ENCODE measurements at regions not wholly inside any gene's neighbourhood (a gene's known extent, or its start where the extent isn't known, plus 50 kb on each side); places are given as distances from the start of the nearest gene placed in this dataset.
"Not testable (repeated sequence)": the region's sequence is repeated elsewhere in the genome, so short reads cannot be mapped to it uniquely, and the experiment has no call there.

DNA sequence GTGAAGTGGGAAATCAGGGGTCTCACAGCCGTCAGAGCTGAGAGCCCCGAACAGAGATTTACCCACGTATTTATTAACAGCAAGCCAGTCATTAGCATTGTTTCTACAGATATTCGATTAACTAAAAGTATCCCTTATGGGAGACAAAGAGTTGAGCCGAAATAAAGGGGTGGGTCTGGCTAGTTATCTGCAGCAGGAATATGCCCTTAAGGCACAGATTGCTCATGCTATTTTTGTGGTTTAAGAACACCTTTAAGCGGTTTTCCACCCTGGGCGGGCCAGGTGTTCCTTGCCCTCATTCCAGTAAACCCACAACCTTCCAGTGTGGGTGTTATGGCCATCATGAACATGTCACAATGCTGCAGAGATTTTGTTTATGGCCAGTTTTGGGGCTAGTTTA, 1012.9 kb downstream of the DIPK2A start:
- H3K4me1 ChIP-seq (ENCODE audit: control insufficient read depth, insufficient read depth, low read length); H3K4me3 ChIP-seq (ENCODE audit: low read length); H3K36me3 ChIP-seq (ENCODE audit: control insufficient read depth, insufficient read depth, low read length); H3K27ac ChIP-seq (ENCODE audit: low read depth, low read length); H3K9ac ChIP-seq (ENCODE audit: low read length); H3K27me3 ChIP-seq (ENCODE audit: control insufficient read depth, insufficient read depth, low read length): not testable (repeated sequence)

DNA sequence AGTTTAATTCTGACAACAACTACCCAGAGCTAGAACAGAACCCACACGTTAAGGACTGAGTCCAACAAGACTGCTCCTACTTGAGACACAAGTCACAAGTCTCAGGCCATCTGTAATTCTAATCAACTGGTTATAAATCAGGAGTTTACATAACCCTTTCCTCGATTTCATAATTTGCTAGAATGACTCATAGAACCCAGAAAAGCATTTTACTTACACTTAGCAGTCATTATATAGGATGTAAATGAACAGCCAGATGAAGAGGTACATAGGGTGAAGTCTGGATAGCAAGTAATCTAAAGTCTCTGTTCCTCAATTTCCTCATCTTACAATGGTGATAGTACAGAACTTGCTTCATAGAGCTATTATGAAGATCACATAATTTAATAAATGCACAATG, 1018.2 kb downstream of the DIPK2A start:
- no peak overlapping the region for H3K27ac ChIP-seq (ENCODE audit: low read depth, low read length)
- H3K27me3 ChIP-seq (ENCODE audit: control insufficient read depth, insufficient read depth, low read length), result no peaks in the 10 kb centered on the region
- H3K9ac ChIP-seq (ENCODE audit: low read length), result no peak overlapping the region
- H3K36me3 ChIP-seq (ENCODE audit: control insufficient read depth, insufficient read depth, low read length), result no peaks in the 10 kb centered on the region
- H3K4me1 ChIP-seq (ENCODE audit: control insufficient read depth, insufficient read depth, low read length), result no peaks in the 10 kb centered on the region
- H3K4me3 ChIP-seq (ENCODE audit: low read length), result no peak overlapping the region

DNA sequence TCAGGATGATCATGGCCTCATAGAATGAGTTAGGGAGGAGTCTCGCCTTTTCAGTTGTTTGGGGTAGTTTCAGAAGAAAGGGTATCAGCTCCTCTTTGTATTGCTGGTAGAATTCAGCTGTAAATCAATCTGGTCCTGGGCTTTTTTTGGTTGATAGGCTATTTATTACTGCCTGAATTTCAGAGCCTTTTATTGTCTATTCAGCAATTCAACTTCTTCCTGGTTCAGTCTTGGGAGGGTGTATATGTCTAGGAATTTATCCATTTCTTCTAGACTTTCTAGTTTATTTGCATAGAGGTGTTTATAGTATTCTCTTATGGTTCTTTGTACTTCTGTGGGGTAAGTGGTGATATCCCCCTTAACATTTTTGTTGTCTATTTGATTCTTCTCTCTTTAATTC, 1024.2 kb downstream of the DIPK2A start:
- Histone ChIP-seq H3K4me1 (ENCODE audit: control insufficient read depth, insufficient read depth, low read length) (no peaks in the 10 kb centered on the region), H3K27ac (ENCODE audit: low read depth, low read length) (no peak overlapping the region), H3K4me3 (ENCODE audit: low read length) (no peak overlapping the region), H3K36me3 (ENCODE audit: control insufficient read depth, insufficient read depth, low read length) (no peaks in the 10 kb centered on the region), H3K9ac (ENCODE audit: low read length) (no peak overlapping the region), H3K27me3 (ENCODE audit: control insufficient read depth, insufficient read depth, low read length) (no peaks in the 10 kb centered on the region)

DNA sequence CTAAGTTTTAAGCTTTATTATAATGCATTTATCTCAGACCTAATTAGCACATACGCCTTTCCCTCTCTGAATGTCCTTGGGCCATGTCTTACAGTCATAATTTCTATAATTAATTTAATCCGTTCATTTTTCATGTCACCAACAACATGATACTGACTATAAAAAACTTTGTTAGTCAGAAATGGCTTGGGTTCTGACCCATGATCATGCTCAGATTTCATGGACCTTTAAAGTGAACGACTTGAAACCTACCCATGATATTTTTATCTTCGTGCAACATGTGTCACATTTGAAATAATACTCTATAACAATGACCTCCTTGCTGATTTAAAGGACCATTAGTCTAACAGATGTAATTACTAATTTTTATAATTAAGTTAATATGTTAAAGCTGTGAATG, 1033.8 kb downstream of the DIPK2A start:
- no peaks in the 10 kb centered on the region for H3K36me3 ChIP-seq (ENCODE audit: control insufficient read depth, insufficient read depth, low read length)
- no peak overlapping the region for H3K9ac ChIP-seq (ENCODE audit: low read length)
- no peak overlapping the region for H3K4me3 ChIP-seq (ENCODE audit: low read length)
- no peak overlapping the region for H3K27ac ChIP-seq (ENCODE audit: low read depth, low read length)
- H3K27me3 ChIP-seq (ENCODE audit: control insufficient read depth, insufficient read depth, low read length), result no peaks in the 10 kb centered on the region
- no peaks in the 10 kb centered on the region for H3K4me1 ChIP-seq (ENCODE audit: control insufficient read depth, insufficient read depth, low read length)

DNA sequence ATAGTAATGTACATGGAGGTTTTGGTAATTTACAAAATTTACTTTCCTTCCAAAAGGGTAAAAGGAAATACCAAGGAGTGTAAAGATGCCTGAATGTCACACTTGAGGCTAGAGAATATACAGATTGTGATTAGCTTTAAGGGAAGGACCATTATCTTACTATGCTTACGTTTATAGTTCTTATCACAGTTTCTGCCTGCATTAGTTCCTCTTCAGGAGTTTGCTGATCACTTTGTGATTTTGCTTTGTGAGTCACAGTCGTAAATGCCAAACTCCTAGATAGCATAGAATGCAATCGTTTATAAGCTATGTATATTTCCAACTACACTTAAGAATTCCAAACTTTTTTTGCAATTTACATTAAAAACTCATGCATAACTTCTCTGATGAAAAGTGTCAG, 1034.6 kb downstream of the DIPK2A start:
- no peaks in the 10 kb centered on the region for H3K27me3 ChIP-seq (ENCODE audit: control insufficient read depth, insufficient read depth, low read length)
- no peaks in the 10 kb centered on the region for H3K4me1 ChIP-seq (ENCODE audit: control insufficient read depth, insufficient read depth, low read length)
- no peaks in the 10 kb centered on the region for H3K36me3 ChIP-seq (ENCODE audit: control insufficient read depth, insufficient read depth, low read length)
- no peak overlapping the region for H3K27ac ChIP-seq (ENCODE audit: low read depth, low read length)
- no peak overlapping the region for H3K4me3 ChIP-seq (ENCODE audit: low read length)
- no peak overlapping the region for H3K9ac ChIP-seq (ENCODE audit: low read length)

DNA sequence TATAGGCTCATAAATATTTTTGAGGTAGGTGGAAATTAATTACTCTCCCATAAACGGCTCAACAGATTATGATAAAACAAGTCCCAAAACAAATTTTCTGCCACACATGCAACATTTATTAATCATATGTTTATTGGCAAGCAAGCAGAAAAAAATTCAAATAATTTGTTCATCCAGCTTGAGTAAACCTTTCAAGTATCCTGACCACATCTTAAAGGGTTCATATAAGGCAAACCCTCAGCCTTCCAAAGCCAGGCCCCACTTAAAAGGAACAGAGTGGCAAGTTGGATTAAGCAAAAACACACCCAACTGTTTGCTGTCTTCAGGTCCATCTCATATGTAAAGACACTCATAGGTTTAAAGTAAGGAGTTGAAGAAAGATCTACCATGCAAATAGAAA, 1042.3 kb downstream of the DIPK2A start:
- no peak overlapping the region for H3K27ac ChIP-seq (ENCODE audit: low read depth, low read length)
- H3K36me3 ChIP-seq (ENCODE audit: control insufficient read depth, insufficient read depth, low read length), result no peaks in the 10 kb centered on the region
- H3K4me1 ChIP-seq (ENCODE audit: control insufficient read depth, insufficient read depth, low read length), result no peaks in the 10 kb centered on the region
- no peak overlapping the region for H3K9ac ChIP-seq (ENCODE audit: low read length)
- H3K27me3 ChIP-seq (ENCODE audit: control insufficient read depth, insufficient read depth, low read length), result no peaks in the 10 kb centered on the region
- H3K4me3 ChIP-seq (ENCODE audit: low read length), result no peak overlapping the region

DNA sequence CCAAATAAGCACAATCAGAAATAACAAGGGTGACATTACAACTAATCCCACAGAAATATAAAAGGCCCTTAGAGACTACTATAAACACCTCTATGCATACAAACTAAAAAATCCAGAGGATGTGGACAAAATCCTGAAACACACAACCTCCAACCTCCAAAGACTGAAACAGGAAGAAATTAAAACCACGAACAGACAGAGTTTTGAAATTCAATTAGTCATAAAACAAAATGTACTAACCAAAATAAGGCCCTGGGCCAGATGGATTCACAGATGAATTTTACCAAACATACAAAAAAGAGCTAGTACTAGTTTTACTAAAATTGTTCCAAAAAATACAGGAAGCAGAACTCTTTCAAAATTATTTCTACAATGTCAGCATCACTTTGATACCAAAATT, 1043.6 kb downstream of the DIPK2A start:
- H3K27ac ChIP-seq (ENCODE audit: low read depth, low read length), result no peak overlapping the region
- H3K9ac ChIP-seq (ENCODE audit: low read length), result no peak overlapping the region
- no peaks in the 10 kb centered on the region for H3K36me3 ChIP-seq (ENCODE audit: control insufficient read depth, insufficient read depth, low read length)
- no peak overlapping the region for H3K4me3 ChIP-seq (ENCODE audit: low read length)
- no peaks in the 10 kb centered on the region for H3K4me1 ChIP-seq (ENCODE audit: control insufficient read depth, insufficient read depth, low read length)
- no peaks in the 10 kb centered on the region for H3K27me3 ChIP-seq (ENCODE audit: control insufficient read depth, insufficient read depth, low read length)

DNA sequence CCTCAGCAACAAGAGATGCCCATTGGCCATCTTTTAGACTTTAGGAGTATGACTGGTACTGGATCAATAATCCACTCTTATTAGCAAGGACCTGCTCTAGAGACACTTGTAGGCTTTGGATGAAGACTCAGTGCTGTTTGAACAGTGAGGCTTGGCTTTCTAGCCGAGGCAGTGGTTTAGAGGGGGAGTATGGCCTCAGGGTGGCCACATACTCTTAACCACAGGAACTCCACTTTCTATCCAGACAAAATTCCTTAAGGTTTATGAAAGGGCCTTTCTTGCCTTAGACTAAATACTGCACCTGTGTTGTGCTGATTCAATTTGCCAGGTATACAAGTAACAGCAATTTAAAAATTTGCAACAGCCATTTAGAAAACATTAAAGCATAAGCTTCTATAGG, 1046.3 kb downstream of the DIPK2A start:
- Histone ChIP-seq H3K36me3 (ENCODE audit: control insufficient read depth, insufficient read depth, low read length) (no peaks in the 10 kb centered on the region), H3K4me3 (ENCODE audit: low read length) (no peak overlapping the region), H3K4me1 (ENCODE audit: control insufficient read depth, insufficient read depth, low read length) (no peaks in the 10 kb centered on the region), H3K27ac (ENCODE audit: low read depth, low read length) (no peak overlapping the region), H3K27me3 (ENCODE audit: control insufficient read depth, insufficient read depth, low read length) (no peaks in the 10 kb centered on the region), H3K9ac (ENCODE audit: low read length) (no peak overlapping the region)

DNA sequence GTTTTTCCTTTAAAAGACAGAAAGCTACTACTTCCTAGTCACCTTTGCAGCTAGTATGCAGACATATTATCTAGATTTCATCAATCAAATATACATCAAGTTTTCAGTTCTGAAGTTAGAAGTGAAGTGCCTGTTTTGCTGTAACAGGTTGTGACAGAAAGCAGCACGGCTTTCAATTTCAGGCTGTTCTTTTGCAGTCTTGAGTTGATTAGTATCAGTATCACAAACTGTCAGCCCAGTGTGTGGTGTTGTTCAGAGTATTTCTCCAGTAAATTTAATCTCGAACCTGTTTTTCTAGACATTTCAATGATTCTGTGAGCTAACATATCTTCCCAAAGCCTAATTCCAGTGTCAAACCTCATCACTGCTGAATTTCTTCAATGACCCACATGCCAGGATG, 1050.8 kb downstream of the DIPK2A start:
- Histone ChIP-seq H3K36me3 (ENCODE audit: control insufficient read depth, insufficient read depth, low read length) (no peaks in the 10 kb centered on the region), H3K27ac (ENCODE audit: low read depth, low read length) (no peak overlapping the region), H3K27me3 (ENCODE audit: control insufficient read depth, insufficient read depth, low read length) (no peaks in the 10 kb centered on the region), H3K4me3 (ENCODE audit: low read length) (no peak overlapping the region), H3K9ac (ENCODE audit: low read length) (no peak overlapping the region), H3K4me1 (ENCODE audit: control insufficient read depth, insufficient read depth, low read length) (no peaks in the 10 kb centered on the region)

DNA sequence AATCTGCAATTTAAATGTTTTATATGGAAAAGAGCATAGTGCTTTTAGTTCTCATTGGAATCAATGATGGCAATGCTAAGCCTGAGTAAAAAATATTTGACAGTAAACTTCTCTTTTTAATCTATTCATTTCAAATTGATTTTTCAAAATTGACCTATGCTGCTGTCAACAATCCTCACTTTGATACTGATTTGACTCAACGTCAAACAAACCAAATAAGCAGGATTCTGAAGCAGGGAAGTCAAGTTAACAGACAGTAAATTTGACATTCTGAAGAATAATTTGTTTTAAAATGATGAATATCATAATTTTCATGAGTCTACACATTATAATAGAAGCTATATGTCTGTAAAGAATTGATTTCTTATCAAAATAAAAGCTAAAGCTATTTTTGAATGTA, 1053.1 kb downstream of the DIPK2A start:
- Histone ChIP-seq H3K4me3 (ENCODE audit: low read length) (no peak overlapping the region), H3K27me3 (ENCODE audit: control insufficient read depth, insufficient read depth, low read length) (no peaks in the 10 kb centered on the region), H3K36me3 (ENCODE audit: control insufficient read depth, insufficient read depth, low read length) (no peaks in the 10 kb centered on the region), H3K4me1 (ENCODE audit: control insufficient read depth, insufficient read depth, low read length) (no peaks in the 10 kb centered on the region), H3K9ac (ENCODE audit: low read length) (no peak overlapping the region), H3K27ac (ENCODE audit: low read depth, low read length) (no peak overlapping the region)

DNA sequence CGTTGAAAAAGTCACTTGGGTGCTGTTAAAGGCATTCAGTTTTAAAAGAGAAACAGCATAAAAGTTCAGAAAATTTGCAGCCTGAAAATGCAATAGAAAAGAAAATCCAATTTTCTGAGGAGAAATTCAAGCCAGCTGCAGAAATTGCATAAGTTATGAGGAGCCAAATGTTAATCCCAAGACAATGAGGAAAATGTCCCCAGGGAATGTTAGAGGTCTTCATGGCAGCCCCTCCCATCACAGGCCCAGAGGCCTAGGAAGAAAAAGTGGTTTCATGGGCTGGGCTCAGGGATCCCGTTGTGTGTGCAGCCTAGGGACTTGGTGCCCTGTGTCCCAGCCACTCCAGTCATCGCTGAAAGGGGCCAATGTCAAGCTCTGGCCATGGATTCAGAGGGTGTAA, 1055.6 kb downstream of the DIPK2A start:
- not testable (repeated sequence) for H3K9ac ChIP-seq (ENCODE audit: low read length); H3K4me3 ChIP-seq (ENCODE audit: low read length); H3K36me3 ChIP-seq (ENCODE audit: control insufficient read depth, insufficient read depth, low read length); H3K27ac ChIP-seq (ENCODE audit: low read depth, low read length); H3K27me3 ChIP-seq (ENCODE audit: control insufficient read depth, insufficient read depth, low read length); H3K4me1 ChIP-seq (ENCODE audit: control insufficient read depth, insufficient read depth, low read length)

DNA sequence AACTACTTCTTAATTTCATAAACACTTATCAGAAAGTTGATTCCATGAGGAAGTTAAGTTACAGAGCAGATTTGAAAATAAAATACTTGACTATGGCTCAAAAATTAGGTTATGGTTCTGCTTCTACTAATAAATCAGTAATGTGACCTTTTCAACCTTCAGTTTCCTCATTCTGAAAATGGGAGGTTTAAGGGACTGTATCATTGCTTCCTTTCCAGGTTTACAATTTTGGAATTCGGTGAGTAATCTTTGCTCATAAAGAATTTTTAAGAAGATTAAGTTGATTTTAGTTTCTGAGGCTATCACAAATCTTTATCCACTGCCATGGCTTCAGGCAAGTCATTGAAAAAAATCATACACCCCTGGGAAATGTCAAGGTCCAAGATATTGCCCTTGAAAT, 1061.2 kb downstream of the DIPK2A start:
- Histone ChIP-seq H3K4me3 (ENCODE audit: low read length) (no peak overlapping the region), H3K36me3 (ENCODE audit: control insufficient read depth, insufficient read depth, low read length) (no peaks in the 10 kb centered on the region), H3K9ac (ENCODE audit: low read length) (no peak overlapping the region), H3K27me3 (ENCODE audit: control insufficient read depth, insufficient read depth, low read length) (no peaks in the 10 kb centered on the region), H3K4me1 (ENCODE audit: control insufficient read depth, insufficient read depth, low read length) (no peaks in the 10 kb centered on the region), H3K27ac (ENCODE audit: low read depth, low read length) (no peak overlapping the region)

DNA sequence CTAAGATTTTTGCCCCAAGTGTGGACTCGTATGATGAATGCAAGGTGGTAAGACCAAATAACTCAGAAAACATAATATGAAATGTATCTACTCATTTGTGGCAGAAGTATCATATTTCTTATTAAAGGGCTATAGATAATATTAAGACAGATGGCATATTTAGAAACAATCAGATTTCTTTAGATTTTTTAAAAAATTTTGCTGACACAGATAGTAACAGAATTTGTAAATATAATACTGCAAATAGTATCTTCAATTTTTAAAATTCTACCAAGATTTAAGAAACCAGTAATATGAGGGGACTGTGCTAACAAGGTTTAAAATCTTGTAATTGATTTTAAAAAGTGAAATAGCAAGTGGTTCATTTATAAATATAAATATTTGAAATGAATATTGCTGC, 1064.1 kb downstream of the DIPK2A start:
- Histone ChIP-seq H3K36me3 (ENCODE audit: control insufficient read depth, insufficient read depth, low read length) (no peaks in the 10 kb centered on the region), H3K27ac (ENCODE audit: low read depth, low read length) (no peak overlapping the region), H3K27me3 (ENCODE audit: control insufficient read depth, insufficient read depth, low read length) (no peaks in the 10 kb centered on the region), H3K4me1 (ENCODE audit: control insufficient read depth, insufficient read depth, low read length) (no peaks in the 10 kb centered on the region), H3K9ac (ENCODE audit: low read length) (no peak overlapping the region), H3K4me3 (ENCODE audit: low read length) (no peak overlapping the region)

DNA sequence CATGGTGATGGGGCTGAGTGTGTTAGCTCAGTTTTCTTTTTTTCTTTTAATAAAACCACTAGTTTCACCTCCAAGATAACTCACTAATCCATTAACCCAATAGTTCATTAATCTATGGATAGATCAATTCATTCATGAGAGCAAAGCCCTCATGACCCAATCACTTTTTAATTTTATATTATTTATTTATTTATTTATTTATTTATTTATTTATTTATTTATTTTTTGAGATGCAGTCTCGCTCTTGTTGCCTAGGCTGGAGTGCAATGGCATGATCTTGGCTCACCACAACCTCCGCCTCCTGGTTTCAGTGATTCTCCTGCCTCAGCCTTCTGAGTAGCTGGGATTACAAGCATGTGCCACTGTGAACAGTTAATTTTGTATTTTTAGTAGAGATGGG, 1082.4 kb downstream of the DIPK2A start:
- not testable (repeated sequence) for H3K4me1 ChIP-seq (ENCODE audit: control insufficient read depth, insufficient read depth, low read length); H3K36me3 ChIP-seq (ENCODE audit: control insufficient read depth, insufficient read depth, low read length); H3K9ac ChIP-seq (ENCODE audit: low read length); H3K27me3 ChIP-seq (ENCODE audit: control insufficient read depth, insufficient read depth, low read length); H3K27ac ChIP-seq (ENCODE audit: low read depth, low read length); H3K4me3 ChIP-seq (ENCODE audit: low read length)
